Kidney epithelial cell (primary cell): ENCODE measurements at regions not wholly inside any gene's neighbourhood (a gene's known extent, or its start where the extent isn't known, plus 50 kb on each side); places are given as distances from the start of the nearest gene placed in this dataset.

Experiments used
- DNase-seq: peaks from one replicate; pipeline ENCODE4 v3.0.0-alpha.2; 2010; ENCODE audit warnings: low read depth
- H3K27me3 ChIP-seq: 2 replicates; pipeline ENCODE4 v1.6.0; 2011; ENCODE audit warnings: low read length; ENCODE audit not compliant: control insufficient read depth, insufficient read depth
- H3K36me3 ChIP-seq: 2 replicates; pipeline ENCODE4 v1.5.1; 2011; ENCODE audit warnings: low read length; ENCODE audit not compliant: control insufficient read depth, insufficient read depth
- H3K4me3 ChIP-seq: 2 replicates; pipeline ENCODE4 v1.5.1; 2011; ENCODE audit warnings: low read depth, mild to moderate bottlenecking, control low read depth, low read length
- CTCF ChIP-seq: IDR thresholded peaks from 2 replicates; pipeline ENCODE4 v1.5.1; 2011; ENCODE audit warnings: mild to moderate bottlenecking, moderate library complexity, low read length, control low read depth, inconsistent platforms; ENCODE audit not compliant: insufficient read depth, poor library complexity, severe bottlenecking

- DNase-seq, result no peak
- no peaks in the 10 kb centered on the region for H3K36me3 ChIP-seq
- no peaks in the 10 kb centered on the region for H3K27me3 ChIP-seq
- H3K4me3 ChIP-seq, result no peak overlapping the region
- TF ChIP-seq CTCF, result no peak
These were observed 629.5 kb downstream of the KCTD16 start for GRCh38 chr5:144800169-144800568.

GRCh38 chr5:144798595-144798994 is 627.9 kb downstream of the KCTD16 start:
- no peaks in the 10 kb centered on the region for H3K36me3 ChIP-seq
- TF ChIP-seq CTCF, result no peak
- H3K4me3 ChIP-seq, result no peak overlapping the region
- no peaks in the 10 kb centered on the region for H3K27me3 ChIP-seq
- DNase-seq, result no peak

- H3K27me3 ChIP-seq, result no peaks in the 10 kb centered on the region
These were observed 624.2 kb downstream of the KCTD16 start for GRCh38 chr5:144794922-144795321.

GRCh38 chr5:144788556-144788955 is 617.9 kb downstream of the KCTD16 start:
- TF ChIP-seq CTCF, result no peak

More at GRCh38 chr5:144794922-144795321, 624.2 kb downstream of the KCTD16 start:
- DNase-seq, result no peak
- TF ChIP-seq CTCF, result no peak
- H3K36me3 ChIP-seq, result no peaks in the 10 kb centered on the region
- no peak overlapping the region for H3K4me3 ChIP-seq

GRCh38 chr5:144788046-144788445 is 617.4 kb downstream of the KCTD16 start:
- Histone ChIP-seq H3K4me3 (no peak overlapping the region), H3K36me3 (no peaks in the 10 kb centered on the region), H3K27me3 (no peaks in the 10 kb centered on the region)
- DNase-seq, result no peak
- no peak for TF ChIP-seq CTCF

More at GRCh38 chr5:144788556-144788955, 617.9 kb downstream of the KCTD16 start:
- Histone ChIP-seq H3K36me3 (no peaks in the 10 kb centered on the region), H3K4me3 (no peak overlapping the region), H3K27me3 (no peaks in the 10 kb centered on the region)
- DNase-seq, result no peak

GRCh38 chr5:144779368-144779767 is 608.7 kb downstream of the KCTD16 start:
- Histone ChIP-seq H3K36me3 (no peaks in the 10 kb centered on the region), H3K27me3 (no peaks in the 10 kb centered on the region), H3K4me3 (no peak overlapping the region)
- DNase-seq, result no peak
- no peak for TF ChIP-seq CTCF
